Medulla oblongata (tissue), 1 donor: ENCODE measurements at regions not wholly inside any gene's neighbourhood (a gene's known extent, or its start where the extent isn't known, plus 50 kb on each side); places are given as distances from the start of the nearest gene placed in this dataset.
A peak's percentile ranks its signal among the peaks of the same experiment; 100 is the strongest.
"Not testable (repeated sequence)": the region's sequence is repeated elsewhere in the genome, so short reads cannot be mapped to it uniquely, and the experiment has no call there.

ENCODE experiments used
- DNase-seq: peaks from one replicate; pipeline ENCODE4 v3.0.0-alpha.2; 2015; ENCODE audit errors: extremely low spot score

- DNase-seq, result no peak
Observed at GRCh38 chr6:85961746-85962145, 319.1 kb upstream of the SYNCRIP start.

- no peak for DNase-seq
Observed at GRCh38 chr6:85961125-85961524, 318.4 kb upstream of the SYNCRIP start.

- no peak for DNase-seq
Observed at GRCh38 chr6:85948481-85948880, 305.8 kb upstream of the SYNCRIP start.

GRCh38 chr6:85945459-85946185 is 302.9 kb upstream of the SYNCRIP start:
- no peak for DNase-seq

- no peak for DNase-seq
Observed at GRCh38 chr6:85944776-85945175, 302.1 kb upstream of the SYNCRIP start.

- DNase-seq, result no peak
Observed at GRCh38 chr6:85942844-85943243, 300.2 kb upstream of the SYNCRIP start.

- no peak for DNase-seq
Observed at GRCh38 chr6:85936916-85937315, 294.2 kb upstream of the SYNCRIP start.

GRCh38 chr6:85923013-85923430 is 280.3 kb upstream of the SYNCRIP start:
- peak; percentile 79 for DNase-seq

- DNase-seq, result peak; percentile 12
Observed at GRCh38 chr6:85920782-85921181, 278.1 kb upstream of the SYNCRIP start.

- DNase-seq, result no peak
Observed at GRCh38 chr6:85917522-85917921, 274.8 kb upstream of the SYNCRIP start.

GRCh38 chr6:85913001-85913400 is 270.3 kb upstream of the SYNCRIP start:
- no peak for DNase-seq

GRCh38 chr6:85912582-85912981 is 269.9 kb upstream of the SYNCRIP start:
- no peak for DNase-seq

GRCh38 chr6:85911067-85911466 is 268.4 kb upstream of the SYNCRIP start:
- DNase-seq, result no peak

GRCh38 chr6:85908120-85908519 is 265.4 kb upstream of the SYNCRIP start:
- not testable (repeated sequence) for DNase-seq

- no peak for DNase-seq
Observed at GRCh38 chr6:85892346-85892745, 249.7 kb upstream of the SYNCRIP start.

- DNase-seq, result no peak
Observed at GRCh38 chr6:85887461-85887860, 244.8 kb upstream of the SYNCRIP start.

- no peak for DNase-seq
Observed at GRCh38 chr6:85868685-85869084, 226.0 kb upstream of the SYNCRIP start.

- no peak for DNase-seq
Observed at GRCh38 chr6:85867595-85867994, 224.9 kb upstream of the SYNCRIP start.

- DNase-seq, result no peak
Observed at GRCh38 chr6:85866758-85867401, 224.2 kb upstream of the SYNCRIP start.

GRCh38 chr6:85866370-85866730 is 223.7 kb upstream of the SYNCRIP start:
- DNase-seq, result no peak

- DNase-seq, result no peak
Observed at GRCh38 chr6:85865420-85866369, 223.0 kb upstream of the SYNCRIP start.
